Nephron (organoid): ENCODE measurements at regions not wholly inside any gene's neighbourhood (a gene's known extent, or its start where the extent isn't known, plus 50 kb on each side); places are given as distances from the start of the nearest gene placed in this dataset.

Experiments used
- H3K27ac Mint-ChIP-seq, 3 experiments: 2 replicates each; pipeline ENCODE4 v1.8.0; 2020; ENCODE audit warnings: mixed read lengths in 3 of 3, mild to moderate bottlenecking in 2 of 3, moderate library complexity in 1 of 3
- H3K27me3 Mint-ChIP-seq: 2 replicates; pipeline ENCODE4 v1.8.0; 2021; ENCODE audit warnings: low read depth, mild to moderate bottlenecking, moderate library complexity, mixed read lengths
- H3K36me3 Mint-ChIP-seq: 2 replicates; pipeline ENCODE4 v1.8.0; 2020; ENCODE audit warnings: low read depth, mixed read lengths
- H3K4me1 Mint-ChIP-seq: 2 replicates; pipeline ENCODE4 v1.8.0; 2020; ENCODE audit warnings: mixed read lengths
- H3K4me3 Mint-ChIP-seq, 3 experiments: 2 replicates each; pipeline ENCODE4 v1.8.0; 2020; ENCODE audit warnings: mild to moderate bottlenecking in 3 of 3, mixed read lengths in 3 of 3, moderate library complexity in 2 of 3
- H3K9me3 Mint-ChIP-seq: 2 replicates; pipeline ENCODE4 v1.8.0; 2020; ENCODE audit warnings: mixed read lengths
- CTCF ChIP-seq, 3 experiments: fragments of 200-600 bp; sonication (generic); IDR thresholded peaks; one replicate each; pipeline ENCODE4 v1.5.0; 2021; ENCODE audit warnings: antibody characterized with exemption in 3 of 3; ENCODE audit not compliant: unreplicated experiment in 3 of 3

- no peaks in the 10 kb centered on the region for H3K9me3 Mint-ChIP-seq
- H3K4me1 Mint-ChIP-seq: peaks cover 28% of the 10 kb centered on the region
- H3K27ac Mint-ChIP-seq: peak overlapping the region in 1 of 3 experiments; percentile 48
- H3K27me3 Mint-ChIP-seq: peaks cover under 1% of the 10 kb centered on the region
- H3K4me3 Mint-ChIP-seq: peak overlapping the region in 1 of 3 experiments; percentile 6
- no peaks in the 10 kb centered on the region for H3K36me3 Mint-ChIP-seq
- no peak for TF ChIP-seq CTCF (IDR thresholded peaks at IDR 0.05; ENCODE audit: unreplicated experiment in 3 of 3)
These were observed 119.3 kb downstream of the DAD1 start for GRCh38 chr14:22469538-22470303.

- Mint-ChIP-seq H3K9me3 (no peaks in the 10 kb centered on the region), H3K36me3 (no peaks in the 10 kb centered on the region), H3K4me3 (no peak overlapping the region), H3K27ac (no peak overlapping the region), H3K4me1 (peaks cover 26% of the 10 kb centered on the region), H3K27me3 (no peaks in the 10 kb centered on the region)
- no peak for TF ChIP-seq CTCF (IDR thresholded peaks at IDR 0.05; ENCODE audit: unreplicated experiment in 3 of 3)
These were observed 120.2 kb downstream of the DAD1 start for GRCh38 chr14:22468830-22469229.

GRCh38 chr14:22466491-22466890 lies 122.5 kb downstream of the DAD1 start:
- no peaks in the 10 kb centered on the region for H3K9me3 Mint-ChIP-seq
- no peaks in the 10 kb centered on the region for H3K36me3 Mint-ChIP-seq
- no peak for TF ChIP-seq CTCF (IDR thresholded peaks at IDR 0.05; ENCODE audit: unreplicated experiment in 3 of 3)
- no peaks in the 10 kb centered on the region for H3K27me3 Mint-ChIP-seq
- no peak overlapping the region for H3K27ac Mint-ChIP-seq
- no peak overlapping the region for H3K4me3 Mint-ChIP-seq
- H3K4me1 Mint-ChIP-seq: peaks cover 11% of the 10 kb centered on the region

- no peaks in the 10 kb centered on the region for H3K9me3 Mint-ChIP-seq
- no peak for TF ChIP-seq CTCF (IDR thresholded peaks at IDR 0.05; ENCODE audit: unreplicated experiment in 3 of 3)
- H3K27me3 Mint-ChIP-seq: no peaks in the 10 kb centered on the region
- no peak overlapping the region for H3K4me3 Mint-ChIP-seq
- H3K27ac Mint-ChIP-seq: no peak overlapping the region
- H3K36me3 Mint-ChIP-seq: no peaks in the 10 kb centered on the region
- H3K4me1 Mint-ChIP-seq: peaks cover 11% of the 10 kb centered on the region
These were observed 123.7 kb downstream of the DAD1 start for GRCh38 chr14:22465201-22465840.

- Mint-ChIP-seq H3K4me1 (peaks cover 6% of the 10 kb centered on the region), H3K4me3 (no peak overlapping the region), H3K9me3 (no peaks in the 10 kb centered on the region), H3K27me3 (no peaks in the 10 kb centered on the region), H3K36me3 (no peaks in the 10 kb centered on the region), H3K27ac (no peak overlapping the region)
- no peak for TF ChIP-seq CTCF (IDR thresholded peaks at IDR 0.05; ENCODE audit: unreplicated experiment in 3 of 3)
These were observed 124.4 kb downstream of the DAD1 start for GRCh38 chr14:22464422-22465142.
